ENCODE measurements at regions not wholly inside any gene's neighbourhood (a gene's known extent, or its start where the extent isn't known, plus 50 kb on each side); places are given as distances from the start of the nearest gene placed in this dataset.

DNA sequence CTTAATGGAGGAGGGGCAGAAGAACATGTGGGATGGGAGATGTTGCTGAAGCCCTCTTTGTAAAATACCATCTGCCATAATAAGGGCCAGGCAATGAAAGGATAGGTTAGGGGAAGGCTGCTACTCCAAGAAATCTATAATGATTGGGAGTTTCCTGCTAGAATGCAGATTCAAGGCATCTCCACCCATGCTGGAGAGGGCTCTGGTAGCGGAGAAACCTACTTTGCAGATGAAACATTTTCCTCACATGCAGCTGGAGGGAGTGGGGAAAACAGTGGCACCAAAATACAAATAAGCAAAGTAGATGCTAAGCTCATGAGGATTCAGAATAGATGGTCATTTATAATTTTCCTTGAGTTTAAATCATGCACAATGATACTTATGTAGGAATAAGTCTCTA, 82.3 kb upstream of the GCFC2 start:
- TF ChIP-seq, protein P1, sequence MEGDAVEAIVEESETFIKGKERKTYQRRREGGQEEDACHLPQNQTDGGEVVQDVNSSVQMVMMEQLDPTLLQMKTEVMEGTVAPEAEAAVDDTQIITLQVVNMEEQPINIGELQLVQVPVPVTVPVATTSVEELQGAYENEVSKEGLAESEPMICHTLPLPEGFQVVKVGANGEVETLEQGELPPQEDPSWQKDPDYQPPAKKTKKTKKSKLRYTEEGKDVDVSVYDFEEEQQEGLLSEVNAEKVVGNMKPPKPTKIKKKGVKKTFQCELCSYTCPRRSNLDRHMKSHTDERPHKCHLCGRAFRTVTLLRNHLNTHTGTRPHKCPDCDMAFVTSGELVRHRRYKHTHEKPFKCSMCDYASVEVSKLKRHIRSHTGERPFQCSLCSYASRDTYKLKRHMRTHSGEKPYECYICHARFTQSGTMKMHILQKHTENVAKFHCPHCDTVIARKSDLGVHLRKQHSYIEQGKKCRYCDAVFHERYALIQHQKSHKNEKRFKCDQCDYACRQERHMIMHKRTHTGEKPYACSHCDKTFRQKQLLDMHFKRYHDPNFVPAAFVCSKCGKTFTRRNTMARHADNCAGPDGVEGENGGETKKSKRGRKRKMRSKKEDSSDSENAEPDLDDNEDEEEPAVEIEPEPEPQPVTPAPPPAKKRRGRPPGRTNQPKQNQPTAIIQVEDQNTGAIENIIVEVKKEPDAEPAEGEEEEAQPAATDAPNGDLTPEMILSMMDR (IDR thresholded peaks at IDR 0.05) = no peak
- no peak for TF ChIP-seq POLR2A (IDR thresholded peaks at IDR 0.05)
